ENCODE measurements at regions not wholly inside any gene's neighbourhood (a gene's known extent, or its start where the extent isn't known, plus 50 kb on each side); places are given as distances from the start of the nearest gene placed in this dataset.

- no peaks in the 10 kb centered on the region for H3K9me3 Mint-ChIP-seq
- H3K4me3 Mint-ChIP-seq: no peak overlapping the region
- Histone ChIP-seq H3F3A (replicated peaks; ENCODE audit: low read depth) (no peaks in the 10 kb centered on the region), H3K27me3 (ENCODE audit: insufficient read depth) (no peaks in the 10 kb centered on the region), H3K4me1 (ENCODE audit: insufficient read depth) (peaks cover 23% of the 10 kb centered on the region), H4K20me1 (replicated peaks; ENCODE audit: insufficient read depth) (no peaks in the 10 kb centered on the region), H2AFZ (no peak overlapping the region), H3K9me2 (ENCODE audit: insufficient read depth) (peaks cover 4% of the 10 kb centered on the region; the same call in 1 of the 2 replicates), H3K27ac (ENCODE audit: low read depth) (no peak overlapping the region), H3K36me3 (ENCODE audit: insufficient read depth) (no peaks in the 10 kb centered on the region), H3K4me2 (no peak overlapping the region), H3K4me3 (no peak overlapping the region), H3K79me2 (replicated peaks; ENCODE audit: insufficient read depth) (no peaks in the 10 kb centered on the region)
- no peaks in the 10 kb centered on the region for H3K36me3 Mint-ChIP-seq (ENCODE audit: low read depth)
- no peak for TF ChIP-seq NANOG (IDR thresholded peaks at IDR 0.05; ENCODE audit: borderline replicate concordance)
- no peak for TF ChIP-seq EZH2phosphoT487 (IDR thresholded peaks at IDR 0.05; ENCODE audit: unreplicated experiment)
- no peak for TF ChIP-seq POLR2AphosphoS5 (IDR thresholded peaks at IDR 0.05; ENCODE audit: low read depth)
- H3K27ac Mint-ChIP-seq: no peak overlapping the region
- no peak for ATAC-seq
- DNase-seq (ENCODE audit: low spot score): no peak
- H3K27me3 Mint-ChIP-seq (ENCODE audit: insufficient read depth, low read depth, poor library complexity): peaks cover 9% of the 10 kb centered on the region
- peaks cover 54% of the 10 kb centered on the region for H3K4me1 Mint-ChIP-seq
These were observed 72.8 kb downstream of the RPUSD4 start for GRCh38 chr11:126138636-126139035.

- H3K9me3 Mint-ChIP-seq: no peaks in the 10 kb centered on the region
- H3F3A ChIP-seq (replicated peaks; ENCODE audit: low read depth): no peaks in the 10 kb centered on the region
- peaks cover 69% of the 10 kb centered on the region for H3K4me1 Mint-ChIP-seq
- H3K9me2 ChIP-seq (ENCODE audit: insufficient read depth): peaks cover 4% of the 10 kb centered on the region; the same call in 1 of the 2 replicates
- no peak overlapping the region for H3K4me2 ChIP-seq
- no peak overlapping the region for H3K27ac ChIP-seq (ENCODE audit: low read depth)
- peaks cover 10% of the 10 kb centered on the region for H3K27me3 Mint-ChIP-seq (ENCODE audit: insufficient read depth, low read depth, poor library complexity)
- no peak overlapping the region for H3K4me3 ChIP-seq
- H3K4me3 Mint-ChIP-seq: no peak overlapping the region
- H3K27ac Mint-ChIP-seq: no peak overlapping the region
- peaks cover 23% of the 10 kb centered on the region for H3K4me1 ChIP-seq (ENCODE audit: insufficient read depth)
- no peak for ATAC-seq
- H3K36me3 ChIP-seq (ENCODE audit: insufficient read depth): no peaks in the 10 kb centered on the region
- H2AFZ ChIP-seq: no peak overlapping the region
- H3K27me3 ChIP-seq (ENCODE audit: insufficient read depth): no peaks in the 10 kb centered on the region
- H3K79me2 ChIP-seq (replicated peaks; ENCODE audit: insufficient read depth): no peaks in the 10 kb centered on the region
- H4K20me1 ChIP-seq (replicated peaks; ENCODE audit: insufficient read depth): no peaks in the 10 kb centered on the region
- DNase-seq (ENCODE audit: low spot score): no peak
- H3K36me3 Mint-ChIP-seq (ENCODE audit: low read depth): no peaks in the 10 kb centered on the region
- TF ChIP-seq ZNF114 (CRISPR knock-in tag; IDR thresholded peaks at IDR 0.05) (no peak), EZH2phosphoT487 (IDR thresholded peaks at IDR 0.05; ENCODE audit: unreplicated experiment) (no peak), NANOG (IDR thresholded peaks at IDR 0.05; ENCODE audit: borderline replicate concordance) (no peak), JUNB (IDR thresholded peaks at IDR 0.05; ENCODE audit: unreplicated experiment) (no peak), CTCF (conservative IDR thresholded peaks at IDR 0.05; ENCODE audit: low read depth in 2 of 2) (no peak), ZNF331 (CRISPR knock-in tag; IDR thresholded peaks at IDR 0.05; ENCODE audit: low read depth) (no peak), EZH2 (IDR thresholded peaks at IDR 0.05; ENCODE audit: low read depth, unreplicated experiment) (no peak), STAT1 (IDR thresholded peaks at IDR 0.05; ENCODE audit: unreplicated experiment) (no peak), ZNF462 (CRISPR knock-in tag; IDR thresholded peaks at IDR 0.05) (no peak), ETS1 (IDR thresholded peaks at IDR 0.05) (no peak)
These were observed 74.3 kb downstream of the RPUSD4 start for GRCh38 chr11:126137136-126137535.
